HG03139 (cell line): ENCODE measurements at regions not wholly inside any gene's neighbourhood (a gene's known extent, or its start where the extent isn't known, plus 50 kb on each side); places are given as distances from the start of the nearest gene placed in this dataset.

Experiments used
- ATAC-seq: cut with Tn5 transposase; IDR thresholded peaks from one replicate; pipeline ENCODE4 v1.9.1; 2021; ENCODE audit not compliant: unreplicated experiment

DNA sequence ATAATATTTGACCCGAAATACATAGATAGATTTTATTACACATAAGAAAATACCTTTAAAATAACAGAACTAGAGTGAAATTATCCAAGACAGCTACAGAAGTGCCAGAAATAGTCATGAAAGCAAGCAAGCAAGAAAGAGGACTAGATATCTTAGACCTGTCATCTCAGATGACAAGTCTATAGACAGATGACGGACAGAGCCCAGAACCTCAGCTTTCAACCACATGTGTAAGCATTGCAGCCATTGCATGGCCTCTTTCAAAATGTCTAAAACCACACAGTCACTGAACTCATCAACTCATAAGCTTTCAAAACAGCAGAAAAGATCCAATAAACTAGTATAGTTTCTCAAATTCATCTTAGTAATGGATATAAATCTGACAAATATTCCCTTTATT, 59.8 kb upstream of the FHIT start:
- ATAC-seq: no peak

DNA sequence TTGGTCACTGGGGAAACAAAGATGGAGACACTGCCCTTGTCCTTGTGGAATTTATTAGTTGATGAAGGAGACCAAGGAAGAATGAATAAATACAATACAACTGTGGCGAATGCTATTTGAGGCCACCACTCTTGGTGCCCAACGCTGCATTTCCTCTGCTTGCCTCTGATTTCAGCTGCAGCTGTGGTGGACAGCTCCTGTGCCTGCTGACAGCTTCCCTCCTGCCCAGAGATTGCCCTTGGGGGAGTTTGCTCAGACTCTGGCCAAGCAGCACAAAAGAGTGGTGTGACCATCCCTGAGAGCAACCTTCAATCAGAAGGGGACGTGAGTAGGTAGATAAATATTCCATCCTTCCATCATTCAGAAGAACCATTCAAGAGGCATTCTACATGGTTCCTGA, 64.6 kb upstream of the FHIT start:
- no peak for ATAC-seq

DNA sequence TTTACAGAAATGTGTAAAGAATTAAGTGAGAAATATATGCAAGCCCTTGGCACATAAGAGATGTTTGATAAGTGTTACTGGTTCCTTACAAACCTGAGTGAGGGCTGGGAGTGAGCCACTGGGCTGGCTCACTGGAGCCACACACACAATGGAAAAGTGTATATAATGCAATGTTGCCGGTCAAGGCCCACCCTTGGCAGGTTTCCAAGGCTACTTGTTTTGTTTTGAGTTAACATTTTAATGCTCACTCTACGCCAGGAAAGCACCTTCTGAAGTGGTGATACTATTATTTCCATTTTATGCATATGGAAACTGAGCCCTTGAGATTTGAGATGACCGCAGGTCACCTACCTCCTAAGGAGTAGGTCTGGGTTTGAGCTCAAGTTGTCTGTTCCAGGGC, 71.8 kb upstream of the FHIT start:
- no peak for ATAC-seq

DNA sequence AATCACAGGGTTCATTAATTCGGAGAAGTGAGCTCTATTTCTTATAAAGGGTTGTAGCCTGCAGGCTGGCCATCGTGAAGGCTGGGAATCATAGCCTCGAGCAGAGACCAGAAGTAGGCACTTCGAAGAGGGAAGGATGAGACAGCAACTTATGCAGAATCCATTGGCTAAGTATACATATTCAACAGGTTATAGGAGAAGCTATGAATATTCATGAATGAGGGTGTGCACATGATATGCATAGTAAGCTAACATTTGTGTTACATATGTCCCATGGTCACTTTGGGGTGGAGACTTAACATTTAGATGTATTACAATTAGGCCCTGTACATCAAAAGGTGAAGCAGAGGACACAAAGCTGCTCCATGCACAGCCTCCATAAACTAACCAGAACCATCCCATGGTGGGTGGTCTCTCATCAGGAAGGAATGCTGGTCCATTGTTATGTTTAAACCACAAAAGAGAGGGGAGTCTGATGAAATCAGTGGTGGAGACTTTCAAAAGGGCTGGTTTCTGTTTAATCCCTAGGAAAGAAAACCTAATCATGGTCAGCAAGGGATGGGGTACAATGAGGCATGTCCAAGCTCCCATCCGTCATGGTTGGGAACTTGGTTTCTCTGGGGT, 80.8 kb upstream of the FHIT start:
- no peak for ATAC-seq

DNA sequence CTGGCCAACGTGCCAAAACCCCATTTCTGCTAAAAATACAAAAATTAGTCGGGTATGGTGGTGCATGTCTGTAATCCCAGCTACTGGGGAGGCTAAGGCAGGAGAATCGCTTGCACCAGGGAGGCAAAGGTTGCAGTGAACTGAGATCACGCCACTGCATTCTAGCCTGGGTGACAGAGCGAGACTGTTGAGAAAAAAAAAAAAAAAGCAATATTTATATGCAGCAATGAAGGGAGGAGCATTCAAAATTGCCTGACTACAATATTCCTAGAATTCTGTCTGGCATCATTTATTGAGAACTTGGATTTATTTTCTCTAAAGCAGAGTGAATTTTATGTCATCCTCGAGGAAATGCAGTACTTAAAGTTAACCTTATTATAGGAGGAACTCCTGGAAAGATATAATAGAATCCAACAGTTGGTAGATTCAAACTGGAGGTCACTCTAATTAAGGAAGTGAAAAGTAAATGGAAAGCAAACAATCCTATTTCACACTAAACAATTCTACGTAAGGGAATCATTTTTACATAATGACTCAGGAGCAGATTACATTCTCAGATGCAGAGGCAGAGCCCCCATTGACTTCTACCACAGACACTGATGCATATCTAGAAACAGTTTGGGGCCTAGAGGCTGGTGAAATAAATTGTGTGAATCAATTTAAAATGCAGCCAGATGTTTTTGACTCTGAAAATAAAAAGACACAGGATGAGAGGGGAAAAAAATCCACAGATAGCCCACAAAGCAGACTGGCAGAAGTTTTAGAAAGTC, 82.1 kb upstream of the FHIT start:
- ATAC-seq: no peak

DNA sequence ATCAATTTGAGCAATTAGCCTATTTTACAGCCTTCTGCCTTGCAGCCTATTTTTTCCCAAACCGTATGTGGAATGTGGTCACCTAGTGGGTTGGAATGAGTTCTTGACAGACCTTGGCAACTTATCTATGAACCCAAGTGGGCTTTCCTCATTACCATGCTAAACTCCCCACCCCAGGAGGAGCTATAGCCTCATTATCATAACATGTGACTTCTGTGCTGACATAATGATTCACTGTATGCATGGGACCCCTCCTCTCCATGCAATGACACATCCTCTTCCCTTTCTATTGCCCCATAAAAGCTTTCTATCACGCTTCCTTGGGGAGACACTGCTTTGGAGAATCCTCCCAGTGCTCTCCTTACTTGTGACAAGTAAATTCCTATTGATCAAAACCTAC, 83.5 kb upstream of the FHIT start:
- ATAC-seq: no peak

DNA sequence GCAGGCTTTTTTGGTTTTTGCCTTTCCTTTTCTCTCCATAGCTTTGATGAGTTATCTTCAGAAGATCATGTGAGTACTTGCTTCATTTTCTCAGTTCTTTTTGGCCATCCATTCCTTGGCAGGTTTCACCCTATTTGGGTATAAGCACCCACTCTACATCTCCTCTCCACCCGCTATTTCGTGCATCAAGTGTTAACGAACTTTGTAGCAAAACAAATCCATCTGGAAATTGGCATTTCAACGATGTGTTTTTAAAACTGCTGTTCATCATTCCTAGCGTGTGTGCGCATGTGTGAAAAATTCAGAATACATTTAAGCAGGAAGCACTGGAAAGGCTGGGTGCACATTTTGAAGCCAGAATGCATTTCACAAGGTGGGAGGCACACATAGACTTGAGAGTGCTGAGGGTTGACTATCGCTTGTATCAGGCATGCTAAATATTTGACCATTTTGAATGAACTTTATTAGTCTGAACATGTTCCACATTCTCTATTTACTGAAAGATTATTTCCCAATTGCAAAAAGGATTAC, 89.7 kb upstream of the FHIT start:
- ATAC-seq: no peak

DNA sequence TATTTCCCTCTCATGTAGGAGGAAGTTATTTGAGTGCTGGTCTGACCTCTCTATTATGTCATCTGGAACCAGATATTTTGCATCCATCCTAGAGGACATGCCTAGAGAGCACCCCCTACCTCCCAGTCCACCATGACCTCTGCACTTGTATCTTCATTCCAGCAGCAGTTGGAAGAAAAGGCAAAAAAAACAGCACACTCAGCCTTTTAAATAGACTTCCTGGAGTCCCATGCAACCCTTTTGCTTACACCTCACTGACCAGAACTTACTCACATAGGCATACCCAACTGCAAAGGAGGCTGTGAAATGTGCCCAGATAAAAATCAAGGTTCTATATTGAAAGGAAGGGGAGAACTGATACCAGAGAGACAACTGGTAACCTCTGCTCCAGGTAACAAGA, 92.3 kb upstream of the FHIT start:
- no peak for ATAC-seq

DNA sequence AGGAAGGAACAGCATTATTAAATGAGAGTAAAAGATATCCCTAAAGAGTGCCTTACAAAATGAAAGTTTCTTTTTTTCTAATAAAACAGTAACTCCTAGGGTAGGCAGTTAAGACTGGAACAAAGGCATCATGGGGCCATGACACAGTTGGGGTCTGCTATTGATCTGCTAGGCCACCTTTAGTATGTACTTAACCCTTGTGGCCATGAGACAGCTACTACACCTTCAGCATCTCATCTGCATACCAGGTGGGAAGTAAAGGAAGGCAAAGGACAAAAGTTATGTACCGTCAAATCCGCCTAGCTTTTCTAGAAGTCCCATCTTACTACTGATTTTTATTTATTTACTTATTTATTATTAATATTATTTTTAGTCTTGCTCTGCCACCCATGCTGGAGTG, 93.8 kb upstream of the FHIT start:
- no peak for ATAC-seq

DNA sequence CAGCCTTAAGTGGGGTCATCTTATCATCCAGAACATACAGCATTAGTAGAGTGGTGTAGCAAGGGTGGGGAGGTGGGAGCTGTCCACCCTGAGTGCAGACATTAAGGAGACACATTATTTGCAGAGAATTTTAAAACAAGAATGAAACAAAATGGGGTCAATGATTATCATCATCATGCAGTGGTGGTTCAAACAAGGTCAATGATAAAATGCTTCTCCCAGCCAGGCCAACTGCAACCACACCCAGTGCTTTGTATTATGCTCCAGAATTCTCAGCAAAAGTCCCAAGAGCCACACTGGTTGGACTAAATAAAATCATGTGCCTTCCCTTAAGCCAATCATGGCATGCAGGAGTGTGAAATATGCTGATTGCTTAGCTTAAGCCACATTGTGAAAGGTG, 96.7 kb upstream of the FHIT start:
- no peak for ATAC-seq

DNA sequence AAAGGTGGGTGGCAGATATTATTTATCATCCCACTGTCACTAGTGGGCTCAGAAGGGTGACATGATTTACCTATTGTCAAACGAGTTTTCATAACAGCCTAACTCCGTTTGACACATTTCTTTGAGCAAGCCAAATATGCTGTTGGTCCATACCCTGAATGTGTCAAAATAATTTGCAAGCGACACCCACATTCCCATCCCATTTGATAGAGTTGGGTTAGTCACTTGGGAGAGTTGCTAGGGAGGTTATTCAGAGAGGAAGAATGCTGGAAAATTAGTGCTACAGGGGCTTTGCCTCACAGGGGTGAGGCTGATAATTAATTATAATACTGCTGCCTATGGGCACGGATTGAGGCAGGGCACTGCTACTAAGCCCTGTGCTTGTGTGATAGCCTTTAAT, 98.5 kb upstream of the FHIT start:
- ATAC-seq: no peak

DNA sequence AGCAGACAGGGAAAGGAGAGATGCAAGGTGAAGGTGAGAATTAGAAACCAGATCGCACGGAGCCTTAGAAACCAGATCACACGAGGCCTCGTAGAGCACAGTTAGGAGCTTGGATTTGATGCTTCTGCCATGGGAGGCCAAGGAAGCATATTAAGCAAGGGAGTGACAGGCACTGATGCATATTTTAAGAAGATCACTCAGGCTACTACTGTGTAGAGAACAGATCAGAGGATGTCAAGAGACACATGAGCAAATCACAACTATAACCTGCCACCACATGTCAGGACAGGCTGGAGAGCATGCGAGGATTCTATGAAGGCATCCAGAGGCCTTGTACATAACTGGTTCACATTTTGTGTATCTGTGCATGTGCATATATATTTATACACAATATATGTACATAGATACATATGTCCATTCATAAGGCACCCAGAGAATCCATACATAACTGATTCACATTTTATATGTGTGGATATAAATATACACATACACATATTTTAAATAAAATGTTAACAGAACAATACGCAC, 99.6 kb upstream of the FHIT start:
- ATAC-seq: no peak

DNA sequence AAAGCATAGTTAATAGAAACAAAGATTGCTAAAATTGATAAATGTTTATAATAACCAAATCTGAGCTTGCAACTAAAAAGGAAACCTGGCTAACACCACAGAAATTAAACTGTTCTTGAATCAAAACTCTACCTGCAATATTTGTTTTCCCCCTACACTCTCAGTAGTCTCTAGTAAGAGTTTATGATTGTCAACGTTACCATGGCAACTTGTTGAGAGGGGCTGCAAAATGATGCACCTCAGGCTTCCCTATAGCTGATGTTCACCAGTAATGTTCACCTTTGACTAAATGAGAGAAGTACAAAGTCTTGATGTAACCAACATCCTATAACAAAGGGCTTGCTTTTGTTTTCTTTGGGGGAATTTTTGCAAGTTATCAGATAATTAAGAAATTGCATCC, 101.1 kb upstream of the FHIT start:
- no peak for ATAC-seq

DNA sequence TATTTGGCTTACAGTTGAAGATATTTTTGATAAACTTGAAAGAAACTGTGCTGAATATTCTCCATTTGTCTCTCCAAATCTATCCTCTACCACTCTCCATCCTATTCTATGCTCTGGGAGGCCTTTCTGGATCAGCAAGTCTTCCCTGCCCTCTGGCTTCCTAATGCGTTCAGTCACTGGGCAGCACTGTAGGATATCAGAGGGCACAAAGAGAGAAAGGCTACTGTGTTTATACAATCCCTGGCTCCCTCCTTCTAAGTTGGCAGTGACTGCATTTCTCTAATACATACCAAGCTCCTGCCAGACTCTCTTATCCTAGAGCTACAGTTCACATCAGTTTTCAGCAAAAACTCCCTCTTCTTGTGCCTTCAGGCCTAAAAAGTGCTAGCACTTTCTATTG, 102.1 kb upstream of the FHIT start:
- ATAC-seq: no peak

DNA sequence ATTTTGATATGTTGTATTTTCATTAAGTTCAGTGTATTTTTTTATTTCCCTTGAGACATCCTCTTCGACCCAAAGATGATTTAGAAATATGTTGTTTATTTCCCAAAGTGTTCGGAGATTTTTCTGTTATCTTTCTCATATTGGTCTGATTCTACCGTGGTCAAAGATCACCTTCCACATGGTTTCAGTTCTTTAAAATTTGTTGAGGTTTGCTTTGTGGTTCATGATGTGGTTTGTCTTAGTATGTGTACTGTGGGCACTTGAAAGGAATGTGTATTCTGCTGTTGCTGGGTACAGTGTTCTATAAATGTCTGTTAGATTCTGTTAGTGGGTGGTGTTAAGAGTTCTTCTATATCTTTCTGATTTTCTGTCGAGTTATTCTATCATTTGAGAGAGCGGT, 103.4 kb upstream of the FHIT start:
- no peak for ATAC-seq

DNA sequence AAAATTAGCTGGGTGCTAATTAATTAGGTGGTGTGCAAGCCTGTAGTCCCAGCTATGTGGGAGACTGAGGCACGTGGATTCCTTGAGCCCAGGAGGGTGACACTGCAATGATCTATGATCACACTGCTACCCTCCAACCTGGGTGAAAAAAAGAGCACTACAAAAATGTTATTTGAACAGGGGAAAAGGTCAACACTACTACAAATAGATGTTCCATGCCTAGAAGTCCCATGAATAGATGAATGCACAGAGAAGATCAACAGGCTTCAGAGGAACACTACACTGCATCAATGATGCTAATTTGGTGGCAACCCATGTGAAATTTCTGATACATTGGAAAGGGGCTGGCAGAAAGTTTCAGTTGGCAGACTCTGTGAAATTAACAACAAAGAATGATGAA, 105.4 kb upstream of the FHIT start:
- ATAC-seq: no peak

DNA sequence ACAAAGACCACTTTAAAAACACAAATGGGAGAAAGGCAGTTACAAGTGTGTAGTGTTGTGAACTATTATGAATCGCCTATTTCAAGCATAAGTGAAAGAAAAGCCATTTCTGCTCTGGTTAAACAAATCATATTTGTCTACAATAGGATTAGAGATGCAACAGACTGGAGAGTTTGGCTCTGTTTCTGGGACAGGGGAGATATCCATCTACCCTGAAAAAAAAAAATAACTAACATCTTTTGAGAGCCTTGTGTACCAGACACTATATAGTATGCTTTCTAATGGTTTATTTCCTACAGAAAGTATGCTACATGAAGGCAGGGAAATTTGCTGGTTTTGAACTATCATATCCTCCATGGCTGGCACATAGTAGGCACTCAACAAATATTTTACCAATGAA, 106.7 kb upstream of the FHIT start:
- ATAC-seq: no peak

DNA sequence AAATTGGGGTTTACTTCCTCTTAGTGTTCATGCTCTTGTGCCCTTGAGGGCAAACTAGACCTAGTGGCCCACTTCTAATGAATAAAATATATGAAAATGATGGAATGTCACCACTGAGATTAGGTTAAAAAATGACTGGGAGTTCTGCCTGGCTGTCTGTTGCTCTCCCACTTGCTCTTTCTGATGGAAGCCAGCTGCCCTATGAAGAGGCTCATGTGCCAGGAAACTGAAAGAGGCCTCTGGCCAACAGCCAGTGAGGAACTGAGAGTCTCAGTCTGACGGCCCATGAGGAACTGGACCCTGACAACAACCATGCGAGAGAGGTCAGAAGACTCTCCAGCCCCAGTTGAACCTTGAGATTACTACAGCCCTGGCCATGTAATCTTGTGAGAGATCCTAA, 107.1 kb upstream of the FHIT start:
- ATAC-seq: peak; percentile 100

DNA sequence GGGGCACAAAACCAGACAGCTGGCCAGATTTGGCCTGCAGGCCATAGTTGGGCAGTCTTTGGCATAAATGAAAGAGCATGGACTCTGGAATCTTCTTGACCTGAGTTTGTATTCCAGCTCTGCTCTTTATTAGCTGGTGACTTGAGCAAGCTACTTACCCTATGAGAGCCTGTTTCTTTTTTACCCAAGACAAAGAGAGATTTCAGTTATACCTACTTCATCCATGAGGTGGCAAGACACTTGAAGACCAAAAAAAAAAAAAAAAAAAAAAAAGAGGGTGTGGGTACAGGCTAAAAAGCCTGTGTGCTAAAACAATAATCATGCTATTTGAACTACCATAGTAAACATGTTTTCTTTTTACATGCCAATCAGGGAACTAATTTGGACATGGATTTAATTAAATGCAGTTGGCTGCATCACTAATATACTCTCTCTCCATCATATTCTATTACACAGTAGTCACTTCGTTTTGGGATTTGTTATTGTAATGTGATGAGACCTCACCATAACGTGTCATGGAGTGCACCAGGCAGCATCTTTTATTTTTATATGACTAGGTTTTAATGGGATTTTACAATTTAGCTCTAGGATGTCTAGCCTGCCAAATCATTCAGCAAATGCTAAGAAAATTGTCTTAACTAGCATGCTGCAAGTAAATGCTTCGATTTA, 109.2 kb upstream of the FHIT start:
- no peak for ATAC-seq

DNA sequence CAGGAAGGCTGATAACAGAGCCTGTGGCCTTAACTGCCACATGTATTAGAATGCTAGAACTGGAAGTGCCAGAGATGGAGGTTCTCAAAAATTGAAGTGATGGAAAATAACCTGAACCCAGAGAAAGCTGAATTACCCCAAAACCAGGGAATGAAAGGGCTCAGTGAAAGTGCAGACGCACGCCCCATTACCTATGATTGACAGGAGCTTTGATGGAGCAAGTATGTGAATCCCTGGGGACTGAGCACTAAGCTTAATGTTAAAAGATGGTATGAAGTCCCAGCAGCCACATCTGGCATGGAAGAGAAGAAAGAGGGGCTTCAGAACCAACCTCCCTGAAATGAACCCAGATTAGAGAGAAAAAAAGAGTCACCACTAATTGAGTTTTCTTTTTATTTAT, 118.4 kb upstream of the FHIT start:
- no peak for ATAC-seq

DNA sequence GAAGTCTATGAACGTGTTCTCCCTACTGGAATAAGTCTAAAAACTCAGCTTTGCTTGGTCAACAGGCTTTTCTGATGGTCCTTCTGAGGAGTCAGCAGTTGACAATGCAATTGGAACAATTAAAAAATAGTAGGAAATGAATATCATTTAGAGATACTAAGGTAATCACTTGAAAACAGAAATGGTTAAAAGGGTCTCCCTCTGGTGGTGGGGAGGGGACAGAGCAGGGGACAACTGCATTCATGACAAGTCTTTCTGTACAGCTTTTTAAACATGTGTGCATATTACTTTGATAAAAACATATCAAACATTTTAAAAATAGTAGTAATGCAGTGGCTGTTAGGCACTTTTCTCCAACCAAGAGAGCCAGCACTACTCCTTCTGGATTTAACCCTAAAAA, 119.9 kb upstream of the FHIT start:
- ATAC-seq: no peak

DNA sequence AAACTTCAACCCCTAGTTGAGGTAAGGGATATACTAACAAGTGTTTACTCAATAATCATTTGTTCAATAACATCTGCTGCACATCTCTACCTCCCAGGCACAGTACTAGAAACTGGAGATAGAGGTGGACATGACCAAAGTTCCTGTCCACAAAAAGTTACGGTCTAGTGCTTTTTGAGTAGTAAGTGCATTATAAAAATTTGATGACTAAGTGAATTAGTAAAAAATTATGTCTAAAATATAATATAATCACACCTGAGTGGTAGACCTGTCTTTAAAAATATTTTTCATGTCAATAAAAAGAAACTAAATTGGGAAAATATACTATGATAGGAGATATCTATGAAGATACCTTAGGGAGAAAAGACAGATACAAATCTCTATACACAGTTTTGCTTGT, 121.5 kb upstream of the FHIT start:
- ATAC-seq: no peak
